Suprapubic skin (tissue), 4 donors: ENCODE measurements at regions not wholly inside any gene's neighbourhood (a gene's known extent, or its start where the extent isn't known, plus 50 kb on each side); places are given as distances from the start of the nearest gene placed in this dataset.

Experiments
- DNase-seq, 2 donors: peaks; one replicate each; pipeline ENCODE4 v3.0.0-alpha.2; 2019; ENCODE audit warnings: low spot score in 2 of 2
- H3K27ac ChIP-seq: fragments of 200-600 bp; sonication (generic); one replicate; pipeline ENCODE4 v1.5.1; 2019
- H3K27me3 ChIP-seq: fragments of 200-600 bp; sonication (generic); one replicate; pipeline ENCODE4 v1.5.1; 2019
- H3K36me3 ChIP-seq: fragments of 200-600 bp; sonication (generic); one replicate; pipeline ENCODE4 v1.5.1; 2019
- H3K4me1 ChIP-seq: fragments of 200-600 bp; sonication (generic); one replicate; pipeline ENCODE4 v1.5.1; 2019
- H3K4me3 ChIP-seq: fragments of 200-600 bp; sonication (generic); one replicate; pipeline ENCODE4 v1.5.1; 2019; ENCODE audit warnings: mild to moderate bottlenecking
- H3K9me3 ChIP-seq: fragments of 200-600 bp; sonication (generic); one replicate; pipeline ENCODE4 v1.5.1; 2019
- CTCF ChIP-seq, 2 donors: fragments of 200-600 bp in 1 of 2; fragments of 450-650 bp in 1 of 2; sonication (generic) in 1 of 2; IDR thresholded peaks; one replicate each; pipeline ENCODE4 v1.5.1; 2016 to 2019; ENCODE audit warnings: antibody characterized with exemption in 2 of 2, mild to moderate bottlenecking in 1 of 2, moderate library complexity in 1 of 2
- EP300 ChIP-seq: sonication (generic); formaldehyde crosslinking; IDR thresholded peaks from one replicate; pipeline ENCODE4 v1.6.1; 2017; ENCODE audit warnings: antibody characterized with exemption
- POLR2A ChIP-seq, 2 donors: fragments of 450-650 bp; IDR thresholded peaks; one replicate each; pipeline ENCODE4 v1.6.1; 2017; ENCODE audit warnings: antibody characterized with exemption in 2 of 2, mild to moderate bottlenecking in 2 of 2, moderate library complexity in 2 of 2
- POLR2AphosphoS5 ChIP-seq, 3 donors: sonication (generic); formaldehyde crosslinking; IDR thresholded peaks; one replicate each; pipeline ENCODE4 v1.6.1; 2017; ENCODE audit warnings: antibody characterized with exemption in 3 of 3
- WGBS: methylation state at CpG from one replicate; pipeline ENCODE4 v1.1.5; 2018; 5-methylcytosine and 5-hydroxymethylcytosine counted together

- WGBS, result 46% methylated on average over 3 of the region's 3 CpGs
- no peak for DNase-seq
- no peaks in the 10 kb centered on the region for H3K36me3 ChIP-seq
- no peak overlapping the region for H3K4me3 ChIP-seq
- no peaks in the 10 kb centered on the region for H3K9me3 ChIP-seq
- no peaks in the 10 kb centered on the region for H3K4me1 ChIP-seq
- no peaks in the 10 kb centered on the region for H3K27me3 ChIP-seq
- no peak for TF ChIP-seq EP300
- no peak for TF ChIP-seq POLR2A (IDR thresholded peaks at IDR 0.05)
- TF ChIP-seq POLR2AphosphoS5 (IDR thresholded peaks at IDR 0.05), result no peak
- H3K27ac ChIP-seq, result no peak overlapping the region
Observed at GRCh38 chr4:28238876-28239275, 1378.2 kb downstream of the STIM2 start.

- TF ChIP-seq CTCF (IDR thresholded peaks at IDR 0.05), result no peak
- TF ChIP-seq EP300, result no peak
- H3K27me3 ChIP-seq, result no peaks in the 10 kb centered on the region
- no peaks in the 10 kb centered on the region for H3K36me3 ChIP-seq
- H3K4me1 ChIP-seq, result no peaks in the 10 kb centered on the region
- DNase-seq, result no peak
- H3K27ac ChIP-seq, result no peak overlapping the region
- no peaks in the 10 kb centered on the region for H3K9me3 ChIP-seq
- H3K4me3 ChIP-seq, result no peak overlapping the region
- WGBS, result 68% methylated on average over 2 of the region's 2 CpGs
Observed at GRCh38 chr4:28241021-28241420, 1380.4 kb downstream of the STIM2 start.

GRCh38 chr4:28247805-28248204 is 1387.2 kb downstream of the STIM2 start:
- WGBS, result 88% methylated on average over 2 of the region's 2 CpGs
- Histone ChIP-seq H3K4me1 (no peaks in the 10 kb centered on the region), H3K27me3 (no peaks in the 10 kb centered on the region), H3K4me3 (no peak overlapping the region), H3K9me3 (no peaks in the 10 kb centered on the region), H3K27ac (no peak overlapping the region), H3K36me3 (no peaks in the 10 kb centered on the region)
- TF ChIP-seq POLR2A (IDR thresholded peaks at IDR 0.05) (no peak), CTCF (IDR thresholded peaks at IDR 0.05) (no peak), EP300 (no peak), POLR2AphosphoS5 (IDR thresholded peaks at IDR 0.05) (no peak)
- DNase-seq, result no peak

- Histone ChIP-seq H3K27me3 (no peaks in the 10 kb centered on the region), H3K27ac (no peak overlapping the region), H3K9me3 (no peaks in the 10 kb centered on the region), H3K4me1 (no peaks in the 10 kb centered on the region), H3K4me3 (no peak overlapping the region), H3K36me3 (no peaks in the 10 kb centered on the region)
- no peak for DNase-seq
- TF ChIP-seq EP300, result no peak
- WGBS, result 58% methylated on average over 4 of the region's 4 CpGs
Observed at GRCh38 chr4:28248269-28248668, 1387.6 kb downstream of the STIM2 start.

- Histone ChIP-seq H3K4me3 (no peak overlapping the region), H3K4me1 (no peaks in the 10 kb centered on the region), H3K27me3 (no peaks in the 10 kb centered on the region), H3K36me3 (no peaks in the 10 kb centered on the region), H3K9me3 (no peaks in the 10 kb centered on the region), H3K27ac (no peak overlapping the region)
- 81% methylated on average over 2 of the region's 2 CpGs for WGBS
- DNase-seq, result no peak
- no peak for TF ChIP-seq POLR2AphosphoS5 (IDR thresholded peaks at IDR 0.05)
- no peak for TF ChIP-seq EP300
- TF ChIP-seq CTCF (IDR thresholded peaks at IDR 0.05), result no peak
- no peak for TF ChIP-seq POLR2A (IDR thresholded peaks at IDR 0.05)
Observed at GRCh38 chr4:28250646-28251045, 1390.0 kb downstream of the STIM2 start.

GRCh38 chr4:28251831-28252230 is 1391.2 kb downstream of the STIM2 start:
- no peaks in the 10 kb centered on the region for H3K9me3 ChIP-seq
- TF ChIP-seq POLR2A (IDR thresholded peaks at IDR 0.05) (no peak), POLR2AphosphoS5 (IDR thresholded peaks at IDR 0.05) (no peak), CTCF (IDR thresholded peaks at IDR 0.05) (no peak), EP300 (no peak)
- WGBS, result 92% methylated on average over 2 of the region's 2 CpGs
- no peak overlapping the region for H3K4me3 ChIP-seq
- DNase-seq, result no peak
- no peak overlapping the region for H3K27ac ChIP-seq
- no peaks in the 10 kb centered on the region for H3K4me1 ChIP-seq
- no peaks in the 10 kb centered on the region for H3K36me3 ChIP-seq
- no peaks in the 10 kb centered on the region for H3K27me3 ChIP-seq
